HEK293 (cell line): ENCODE measurements at regions not wholly inside any gene's neighbourhood (a gene's known extent, or its start where the extent isn't known, plus 50 kb on each side); places are given as distances from the start of the nearest gene placed in this dataset.

Experiments used
- CTCF ChIA-PET: fragments of 350-600 bp; formaldehyde crosslinking; extraction: SDS; loops from one replicate; lab custom pipeline; 2021; ENCODE audit warnings: antibody characterized with exemption; lab: Yijun Ruan, JAX
- POLR2A ChIA-PET: fragments of 300-600 bp; formaldehyde crosslinking; extraction: SDS; loops from one replicate; lab custom pipeline; 2020; ENCODE audit warnings: antibody characterized with exemption, inconsistent platforms; lab: Yijun Ruan, JAX
- H3K27ac ChIP-seq: fragments of 200-500 bp; sonication (Bioruptor generic); 2 replicates; pipeline ENCODE4 v1.5.1; 2014; ENCODE audit warnings: low read depth, low read length, control low read depth, inconsistent platforms; ENCODE audit errors: extremely low read depth
- H3K36me3 ChIP-seq, 2 experiments: fragments of 200-500 bp in 1 of 2; sonication (Bioruptor generic) in 1 of 2; 1 replicate in 1 of 2; 2 replicates in 1 of 2; pipeline ENCODE4 v1.5.1; 2014 to 2017; ENCODE audit warnings: inconsistent platforms in 2 of 2, low read length in 2 of 2; ENCODE audit not compliant: control insufficient read depth in 2 of 2, insufficient read depth in 1 of 2
- H3K4me1 ChIP-seq: fragments of 200-500 bp; sonication (Bioruptor generic); 2 replicates; pipeline ENCODE4 v1.5.1; 2014; ENCODE audit warnings: mild to moderate bottlenecking, low read length, inconsistent platforms; ENCODE audit not compliant: control insufficient read depth, insufficient read depth
- H3K4me3 ChIP-seq: 2 replicates; pipeline ENCODE4 v1.5.1; 2011; ENCODE audit warnings: low read depth, mild to moderate bottlenecking, control low read depth, low read length, moderate library complexity
- H3K9me3 ChIP-seq: fragments of 200-500 bp; sonication (Bioruptor generic); 2 replicates; pipeline ENCODE4 v1.5.1; 2014; ENCODE audit warnings: low read depth, low read length, inconsistent platforms; ENCODE audit not compliant: control insufficient read depth, insufficient read depth
- EGR2 ChIP-seq: fragments of 450-650 bp; formaldehyde crosslinking; IDR thresholded peaks from 2 replicates; pipeline ENCODE4 v1.5.1; 2016; ENCODE audit warnings: low read depth, missing biosample characterization, missing genetic modification characterization
- GLIS1 ChIP-seq: fragments of 450-650 bp; formaldehyde crosslinking; IDR thresholded peaks from 2 replicates; pipeline ENCODE4 v1.5.1; 2016; ENCODE audit warnings: missing biosample characterization, missing genetic modification characterization
- KLF16 ChIP-seq: fragments of 450-650 bp; formaldehyde crosslinking; IDR thresholded peaks from 2 replicates; pipeline ENCODE4 v1.5.1; 2017; ENCODE audit warnings: missing biosample characterization, missing genetic modification characterization
- KLF7 ChIP-seq: fragments of 450-650 bp; formaldehyde crosslinking; IDR thresholded peaks from 2 replicates; pipeline ENCODE4 v1.5.1; 2016; ENCODE audit warnings: missing biosample characterization, missing genetic modification characterization, borderline replicate concordance
- SP3 ChIP-seq: fragments of 450-650 bp; formaldehyde crosslinking; IDR thresholded peaks from 2 replicates; pipeline ENCODE4 v1.5.1; 2016; ENCODE audit warnings: missing biosample characterization, missing genetic modification characterization
- YY1 ChIP-seq: fragments of 450-650 bp; formaldehyde crosslinking; IDR thresholded peaks from 2 replicates; pipeline ENCODE4 v1.5.1; 2018; ENCODE audit warnings: missing biosample characterization, missing genetic modification characterization
- YY2 ChIP-seq: fragments of 450-650 bp; formaldehyde crosslinking; IDR thresholded peaks from 2 replicates; pipeline ENCODE4 v1.5.1; 2016; ENCODE audit warnings: missing biosample characterization, missing genetic modification characterization
- ZFHX2 ChIP-seq: fragments of 450-650 bp; formaldehyde crosslinking; conservative IDR thresholded peaks from 2 replicates; pipeline ENCODE4 v1.5.1; 2016; ENCODE audit warnings: missing biosample characterization, missing genetic modification characterization
- ZFP3 ChIP-seq: fragments of 450-650 bp; formaldehyde crosslinking; IDR thresholded peaks from 2 replicates; pipeline ENCODE4 v1.5.1; 2016; ENCODE audit warnings: low read depth, missing biosample characterization, missing genetic modification characterization
- ZNF132 ChIP-seq: fragments of 450-650 bp; formaldehyde crosslinking; IDR thresholded peaks from 2 replicates; pipeline ENCODE4 v1.5.1; 2017; ENCODE audit warnings: missing biosample characterization, missing genetic modification characterization, borderline replicate concordance
- ZNF335 ChIP-seq: fragments of 450-650 bp; formaldehyde crosslinking; conservative IDR thresholded peaks from 2 replicates; pipeline ENCODE4 v1.5.1; 2016; ENCODE audit warnings: missing biosample characterization, missing genetic modification characterization
- ZNF354C ChIP-seq: fragments of 450-650 bp; formaldehyde crosslinking; IDR thresholded peaks from 2 replicates; pipeline ENCODE4 v1.5.1; 2016; ENCODE audit warnings: missing biosample characterization, missing genetic modification characterization, low read depth, borderline replicate concordance
- ZNF433 ChIP-seq: fragments of 450-650 bp; formaldehyde crosslinking; IDR thresholded peaks from 2 replicates; pipeline ENCODE4 v1.5.1; 2016; ENCODE audit warnings: missing biosample characterization, missing genetic modification characterization, low read depth
- ZNF473 ChIP-seq: fragments of 450-650 bp; formaldehyde crosslinking; IDR thresholded peaks from 2 replicates; pipeline ENCODE4 v1.5.1; 2017; ENCODE audit warnings: missing biosample characterization, missing genetic modification characterization
- ZNF514 ChIP-seq: fragments of 450-650 bp; formaldehyde crosslinking; IDR thresholded peaks from 2 replicates; pipeline ENCODE4 v1.5.1; 2016; ENCODE audit warnings: missing biosample characterization, missing genetic modification characterization
- ZNF544 ChIP-seq: fragments of 450-650 bp; formaldehyde crosslinking; IDR thresholded peaks from 2 replicates; pipeline ENCODE4 v1.5.0; 2017; ENCODE audit warnings: missing biosample characterization, missing genetic modification characterization
- ZNF548 ChIP-seq: fragments of 450-650 bp; formaldehyde crosslinking; IDR thresholded peaks from 2 replicates; pipeline ENCODE4 v1.5.1; 2016; ENCODE audit warnings: missing biosample characterization, missing genetic modification characterization
- ZNF658 ChIP-seq: fragments of 450-650 bp; formaldehyde crosslinking; IDR thresholded peaks from 2 replicates; pipeline ENCODE4; 2016; ENCODE audit warnings: missing biosample characterization, missing genetic modification characterization
- ZNF791 ChIP-seq: fragments of 450-650 bp; formaldehyde crosslinking; IDR thresholded peaks from 2 replicates; pipeline ENCODE4 v1.5.1; 2016; ENCODE audit warnings: missing biosample characterization, missing genetic modification characterization
- ZSCAN16 ChIP-seq: fragments of 450-650 bp; formaldehyde crosslinking; IDR thresholded peaks from 2 replicates; pipeline ENCODE4 v1.5.1; 2016; ENCODE audit warnings: missing biosample characterization, missing genetic modification characterization
- TF ChIP-seq, protein P1 (sequence below): fragments of 450-650 bp; formaldehyde crosslinking; IDR thresholded peaks from 2 replicates; pipeline ENCODE4 v1.5.1; 2016; ENCODE audit warnings: missing biosample characterization, missing genetic modification characterization
- TF ChIP-seq, protein P2 (sequence below): fragments of 450-650 bp; formaldehyde crosslinking; IDR thresholded peaks from 2 replicates; pipeline ENCODE4 v1.5.0; 2017; ENCODE audit warnings: missing biosample characterization, missing genetic modification characterization, borderline replicate concordance
- TF ChIP-seq, protein P3 (sequence below): fragments of 450-650 bp; formaldehyde crosslinking; optimal IDR thresholded peaks from 2 replicates; pipeline ENCODE3; 2016; ENCODE audit warnings: missing biosample characterization, mild to moderate bottlenecking, missing genetic modification characterization

DNA sequence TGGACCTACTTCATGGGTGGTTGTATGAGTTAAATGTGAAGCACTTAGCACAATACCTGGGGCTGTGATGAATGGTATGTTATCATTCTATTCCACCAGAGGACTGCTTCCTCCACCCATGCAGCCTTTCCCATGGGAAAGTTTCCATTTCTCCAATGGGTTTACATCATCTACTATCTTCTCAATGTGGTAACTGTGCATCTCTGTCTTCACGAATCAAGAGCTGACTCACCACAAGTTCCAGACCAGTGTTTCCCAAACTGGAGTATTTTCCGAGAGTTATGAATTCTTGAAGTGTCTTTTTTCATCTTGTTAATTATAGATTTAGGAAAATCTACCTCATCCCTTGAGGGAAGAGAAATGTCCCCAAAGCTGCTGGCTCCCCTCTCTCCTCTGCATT lies 182.8 kb downstream of the UNC5CL start:
- no peak overlapping the region for H3K27ac ChIP-seq
- POLR2A ChIA-PET, result no interaction called here
- CTCF ChIA-PET, result interaction anchor here (0.5 to 0.9 kb wide), 4 partner anchors 15 to 221 kb away, joined by 3 read pairs; no protein-coding TSS in a partner anchor
- no peaks in the 10 kb centered on the region for H3K36me3 ChIP-seq
- H3K4me1 ChIP-seq, result no peaks in the 10 kb centered on the region
- H3K4me3 ChIP-seq, result no peak overlapping the region
- H3K9me3 ChIP-seq, result no peaks in the 10 kb centered on the region
- TF ChIP-seq ZNF544 (no peak), KLF7 (tag by site-specific recombination) (no peak), ZNF514 (tag by site-specific recombination) (no peak), SP3 (tag by site-specific recombination) (no peak), YY2 (tag by site-specific recombination) (no peak), YY1 (tag by site-specific recombination) (no peak), ZNF791 (tag by site-specific recombination) (no peak), ZSCAN16 (no peak), ZNF548 (tag by site-specific recombination) (no peak)
- TF ChIP-seq, protein P1, sequence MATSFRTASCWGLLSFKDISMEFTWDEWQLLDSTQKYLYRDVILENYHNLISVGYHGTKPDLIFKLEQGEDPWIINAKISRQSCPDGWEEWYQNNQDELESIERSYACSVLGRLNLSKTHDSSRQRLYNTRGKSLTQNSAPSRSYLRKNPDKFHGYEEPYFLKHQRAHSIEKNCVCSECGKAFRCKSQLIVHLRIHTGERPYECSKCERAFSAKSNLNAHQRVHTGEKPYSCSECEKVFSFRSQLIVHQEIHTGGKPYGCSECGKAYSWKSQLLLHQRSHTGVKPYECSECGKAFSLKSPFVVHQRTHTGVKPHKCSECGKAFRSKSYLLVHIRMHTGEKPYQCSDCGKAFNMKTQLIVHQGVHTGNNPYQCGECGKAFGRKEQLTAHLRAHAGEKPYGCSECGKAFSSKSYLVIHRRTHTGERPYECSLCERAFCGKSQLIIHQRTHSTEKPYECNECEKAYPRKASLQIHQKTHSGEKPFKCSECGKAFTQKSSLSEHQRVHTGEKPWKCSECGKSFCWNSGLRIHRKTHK (tag by site-specific recombination), result no peak

DNA sequence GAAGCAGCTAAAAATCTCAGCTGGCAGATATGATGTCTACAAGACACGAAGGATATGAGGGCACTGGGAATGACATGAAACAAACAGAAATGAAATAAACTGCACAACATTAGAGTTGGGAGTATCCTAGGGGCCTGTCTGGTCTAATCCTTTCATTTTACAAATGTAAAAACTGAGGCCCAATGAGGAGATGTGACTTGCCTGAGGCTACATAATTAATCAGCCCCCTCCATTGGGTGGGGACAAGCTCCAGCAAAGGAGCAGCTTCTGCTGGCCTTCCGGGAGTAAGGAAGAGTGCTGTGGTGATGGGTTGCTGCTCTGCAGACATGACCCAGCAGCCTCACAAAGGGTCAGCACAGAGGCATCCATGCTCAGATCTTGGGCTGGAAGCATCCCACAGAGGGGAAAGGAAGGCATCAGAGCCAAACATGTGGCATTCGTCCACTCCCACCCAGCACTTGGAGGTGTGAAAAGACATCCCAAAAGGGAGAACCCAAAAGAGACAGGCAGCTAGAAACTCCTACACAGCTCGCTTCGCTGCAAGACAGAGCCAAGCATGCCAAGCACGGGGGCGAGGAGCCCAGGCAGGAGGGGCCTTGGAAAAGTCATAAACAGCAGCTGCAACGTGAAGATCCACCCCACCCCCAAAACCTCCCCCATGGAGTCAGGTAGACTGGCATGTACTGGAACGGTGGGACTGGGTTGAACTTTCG lies 183.7 kb downstream of the UNC5CL start:
- Histone ChIP-seq H3K36me3 (no peaks in the 10 kb centered on the region), H3K4me3 (no peak overlapping the region), H3K4me1 (no peaks in the 10 kb centered on the region), H3K27ac (no peak overlapping the region), H3K9me3 (no peaks in the 10 kb centered on the region)
- POLR2A ChIA-PET, result no interaction called here
- CTCF ChIA-PET, result interaction anchor here (0.6 to 4.8 kb wide), 8 partner anchors 11 to 893 kb away, joined by 3 to 40 read pairs (median 3); no protein-coding TSS in a partner anchor
- peak; percentile 25; the same call in 1 of the 2 replicates for TF ChIP-seq EGR2 (tag by site-specific recombination)
- TF ChIP-seq ZFHX2, result peak; percentile 23; the same call in 1 of the 2 replicates
- TF ChIP-seq ZNF658 (tag by site-specific recombination), result no peak
- TF ChIP-seq ZFP3 (tag by site-specific recombination), result no peak

DNA sequence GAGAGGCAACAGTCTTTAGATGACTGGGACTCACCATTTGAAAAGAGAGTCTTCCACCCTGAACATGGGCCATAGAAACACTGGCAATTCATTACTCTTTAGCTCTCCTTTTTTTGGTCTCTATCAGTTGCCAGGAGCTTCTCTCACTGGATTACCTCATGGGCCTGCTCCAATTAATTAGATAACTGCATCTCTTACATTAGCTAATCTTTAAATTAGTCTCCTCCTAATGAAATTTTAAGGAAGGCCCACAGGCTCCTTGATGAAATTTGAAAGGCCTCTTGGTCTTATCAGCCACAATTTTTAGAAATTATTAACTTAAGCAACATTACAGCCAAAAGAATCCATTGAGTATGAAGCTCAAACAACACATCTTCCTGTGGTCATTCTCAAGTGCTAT lies 184.4 kb downstream of the UNC5CL start:
- Histone ChIP-seq H3K4me3 (no peak overlapping the region), H3K27ac (no peak overlapping the region), H3K4me1 (no peaks in the 10 kb centered on the region), H3K36me3 (no peaks in the 10 kb centered on the region), H3K9me3 (no peaks in the 10 kb centered on the region)
- ChIA-PET CTCF (interaction anchor here (0.7 to 4.8 kb wide), 7 partner anchors 10 to 785 kb away, joined by 3 to 40 read pairs (median 3); no protein-coding TSS in a partner anchor), POLR2A (no interaction called here)
- TF ChIP-seq ZNF354C (no peak), ZNF335 (tag by site-specific recombination) (no peak), ZFP3 (tag by site-specific recombination) (no peak), ZNF132 (no peak), KLF16 (tag by site-specific recombination) (no peak), ZNF514 (tag by site-specific recombination) (no peak), GLIS1 (tag by site-specific recombination) (no peak), ZNF433 (no peak), ZNF473 (tag by site-specific recombination) (no peak)
- TF ChIP-seq, protein P2, sequence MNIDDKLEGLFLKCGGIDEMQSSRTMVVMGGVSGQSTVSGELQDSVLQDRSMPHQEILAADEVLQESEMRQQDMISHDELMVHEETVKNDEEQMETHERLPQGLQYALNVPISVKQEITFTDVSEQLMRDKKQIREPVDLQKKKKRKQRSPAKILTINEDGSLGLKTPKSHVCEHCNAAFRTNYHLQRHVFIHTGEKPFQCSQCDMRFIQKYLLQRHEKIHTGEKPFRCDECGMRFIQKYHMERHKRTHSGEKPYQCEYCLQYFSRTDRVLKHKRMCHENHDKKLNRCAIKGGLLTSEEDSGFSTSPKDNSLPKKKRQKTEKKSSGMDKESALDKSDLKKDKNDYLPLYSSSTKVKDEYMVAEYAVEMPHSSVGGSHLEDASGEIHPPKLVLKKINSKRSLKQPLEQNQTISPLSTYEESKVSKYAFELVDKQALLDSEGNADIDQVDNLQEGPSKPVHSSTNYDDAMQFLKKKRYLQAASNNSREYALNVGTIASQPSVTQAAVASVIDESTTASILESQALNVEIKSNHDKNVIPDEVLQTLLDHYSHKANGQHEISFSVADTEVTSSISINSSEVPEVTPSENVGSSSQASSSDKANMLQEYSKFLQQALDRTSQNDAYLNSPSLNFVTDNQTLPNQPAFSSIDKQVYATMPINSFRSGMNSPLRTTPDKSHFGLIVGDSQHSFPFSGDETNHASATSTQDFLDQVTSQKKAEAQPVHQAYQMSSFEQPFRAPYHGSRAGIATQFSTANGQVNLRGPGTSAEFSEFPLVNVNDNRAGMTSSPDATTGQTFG (tag by site-specific recombination), result no peak
- TF ChIP-seq, protein P3, sequence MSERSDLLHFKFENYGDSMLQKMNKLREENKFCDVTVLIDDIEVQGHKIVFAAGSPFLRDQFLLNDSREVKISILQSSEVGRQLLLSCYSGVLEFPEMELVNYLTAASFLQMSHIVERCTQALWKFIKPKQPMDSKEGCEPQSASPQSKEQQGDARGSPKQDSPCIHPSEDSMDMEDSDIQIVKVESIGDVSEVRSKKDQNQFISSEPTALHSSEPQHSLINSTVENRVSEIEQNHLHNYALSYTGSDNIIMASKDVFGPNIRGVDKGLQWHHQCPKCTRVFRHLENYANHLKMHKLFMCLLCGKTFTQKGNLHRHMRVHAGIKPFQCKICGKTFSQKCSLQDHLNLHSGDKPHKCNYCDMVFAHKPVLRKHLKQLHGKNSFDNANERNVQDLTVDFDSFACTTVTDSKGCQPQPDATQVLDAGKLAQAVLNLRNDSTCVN (tag by site-specific recombination), result no peak
